HG02642 (cell line): ENCODE measurements at regions not wholly inside any gene's neighbourhood (a gene's known extent, or its start where the extent isn't known, plus 50 kb on each side); places are given as distances from the start of the nearest gene placed in this dataset.
"Not testable (repeated sequence)": the region's sequence is repeated elsewhere in the genome, so short reads cannot be mapped to it uniquely, and the experiment has no call there.

Source experiments
- ATAC-seq: cut with Tn5 transposase; IDR thresholded peaks from one replicate; pipeline ENCODE4 v1.9.1; 2021; ENCODE audit warnings: mild to moderate bottlenecking; ENCODE audit not compliant: unreplicated experiment, poor library complexity

DNA sequence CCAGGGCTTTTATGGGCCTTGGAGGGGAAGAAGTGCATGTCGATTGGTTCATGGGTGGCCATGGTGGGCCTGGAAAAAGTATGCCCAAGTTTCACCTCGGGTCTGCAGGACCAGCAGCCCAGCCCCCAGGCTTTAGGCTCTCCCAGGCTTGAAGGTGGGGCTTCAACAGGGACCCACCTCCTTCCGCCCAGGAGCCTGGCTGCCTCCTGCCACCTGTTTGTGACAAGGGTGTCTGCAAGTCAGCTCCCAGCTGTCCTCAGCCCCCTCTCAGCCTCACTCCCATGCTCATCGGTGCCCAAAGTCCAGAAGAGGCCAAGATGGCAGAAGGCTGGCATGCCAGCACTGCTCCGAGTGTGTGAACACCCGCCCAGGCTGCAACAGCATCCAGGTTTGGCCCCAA lies 1063.2 kb upstream of the ACO1 start:
- no peak for ATAC-seq

- no peak for ATAC-seq
These were observed 1062.8 kb upstream of the ACO1 start for GRCh38 chr9:31321686-31322085.

GRCh38 chr9:31323726-31324444 lies 1060.6 kb upstream of the ACO1 start:
- peak; percentile 61 for ATAC-seq

GRCh38 chr9:31325778-31326177 lies 1058.7 kb upstream of the ACO1 start:
- ATAC-seq: no peak

GRCh38 chr9:31326883-31327282 lies 1057.6 kb upstream of the ACO1 start:
- not testable (repeated sequence) for ATAC-seq

- no peak for ATAC-seq
These were observed 1049.5 kb upstream of the ACO1 start for GRCh38 chr9:31334837-31335528.

DNA sequence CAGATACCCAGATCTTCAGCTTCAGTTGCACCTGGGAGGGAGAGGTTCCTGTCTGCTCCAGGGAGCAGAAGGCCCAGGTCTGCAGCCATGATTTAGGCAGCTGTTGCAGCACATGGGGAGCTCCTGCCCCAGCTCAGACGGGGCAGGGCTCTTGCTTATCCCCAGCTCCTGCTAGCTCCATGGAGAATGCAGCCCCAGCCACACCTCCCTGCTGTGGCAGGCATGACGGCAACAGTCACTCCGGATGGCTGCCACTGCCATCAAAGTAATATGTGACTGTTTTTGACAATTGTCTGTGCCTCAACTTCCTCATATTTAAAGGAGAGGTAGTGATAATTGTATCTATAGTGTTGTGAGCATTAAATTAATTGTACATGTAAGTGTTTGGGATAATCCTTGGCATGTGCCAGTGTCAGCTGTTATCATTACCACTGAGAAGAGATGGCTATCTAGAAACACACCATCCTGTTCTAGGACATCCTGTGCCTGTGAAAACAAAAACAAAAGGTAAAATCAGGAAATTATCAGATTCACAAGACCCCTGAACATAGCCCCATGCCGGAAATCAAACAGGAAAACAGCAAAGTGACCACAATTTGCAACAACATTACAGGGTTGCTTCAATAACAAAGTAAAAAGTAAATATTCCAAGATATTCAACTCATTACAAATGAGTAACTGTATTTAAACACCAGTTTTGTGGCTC lies 1048.8 kb upstream of the ACO1 start:
- no peak for ATAC-seq

DNA sequence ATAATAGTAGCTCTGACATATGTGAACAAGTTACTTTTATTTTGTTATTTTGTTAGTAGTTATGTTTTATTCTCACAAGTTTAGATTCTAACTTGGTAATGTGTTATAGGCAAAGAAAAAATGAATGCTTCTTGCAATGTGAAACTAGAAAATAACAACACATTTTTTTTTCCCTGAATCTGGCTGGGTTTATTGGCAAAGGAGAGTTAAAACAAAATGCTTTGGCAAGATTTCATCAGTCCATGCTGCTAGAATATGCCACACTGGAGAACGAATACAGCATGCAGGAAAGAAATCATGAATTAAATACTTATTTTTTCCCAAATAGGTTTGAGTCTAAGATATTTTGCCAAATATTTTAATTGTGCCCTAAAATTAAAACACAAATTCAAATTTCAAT lies 1048.1 kb upstream of the ACO1 start:
- ATAC-seq: no peak

DNA sequence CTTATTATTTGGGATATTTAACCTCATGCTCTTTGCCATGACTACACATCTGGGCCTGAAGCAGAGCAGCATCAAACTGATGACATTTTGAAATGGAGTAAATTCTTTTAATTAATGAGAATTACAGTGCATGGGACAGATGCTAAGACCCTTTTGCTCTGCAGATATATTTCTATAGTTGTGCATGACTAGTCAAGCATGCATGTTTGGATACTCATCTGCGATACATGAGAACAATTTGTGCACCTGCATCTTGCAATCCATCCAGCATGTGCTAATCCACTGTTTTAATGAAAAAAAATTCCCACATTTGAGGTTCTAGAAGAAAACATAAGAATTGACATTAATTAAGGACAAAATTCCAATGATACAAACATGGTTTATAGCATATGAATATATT lies 1047.6 kb upstream of the ACO1 start:
- no peak for ATAC-seq

DNA sequence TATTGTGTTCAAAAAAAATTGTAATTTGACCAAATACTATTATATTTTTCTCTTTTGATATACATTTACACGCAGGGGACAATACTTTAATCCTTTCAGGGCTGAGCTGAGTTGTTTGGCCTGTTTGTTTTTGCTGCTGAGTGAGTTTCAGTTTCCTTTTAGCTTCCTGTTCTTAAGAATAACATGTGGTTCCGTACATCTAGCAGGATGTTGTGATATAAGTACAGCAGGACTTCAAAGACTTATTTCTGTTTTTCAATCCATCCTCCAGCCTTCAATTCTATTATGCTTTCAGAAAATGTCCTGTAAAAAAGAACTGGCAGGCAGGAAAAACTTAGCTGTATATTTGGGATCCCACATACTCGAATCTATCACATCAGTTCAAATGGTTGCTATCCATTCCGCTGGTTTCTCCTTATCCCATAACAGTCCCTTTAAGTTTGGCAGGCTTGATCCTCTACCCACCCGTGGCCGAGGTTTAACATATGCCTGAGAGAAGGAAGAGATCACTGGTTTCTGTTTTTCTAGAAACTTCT lies 1037.3 kb upstream of the ACO1 start:
- ATAC-seq: peak; percentile 99

DNA sequence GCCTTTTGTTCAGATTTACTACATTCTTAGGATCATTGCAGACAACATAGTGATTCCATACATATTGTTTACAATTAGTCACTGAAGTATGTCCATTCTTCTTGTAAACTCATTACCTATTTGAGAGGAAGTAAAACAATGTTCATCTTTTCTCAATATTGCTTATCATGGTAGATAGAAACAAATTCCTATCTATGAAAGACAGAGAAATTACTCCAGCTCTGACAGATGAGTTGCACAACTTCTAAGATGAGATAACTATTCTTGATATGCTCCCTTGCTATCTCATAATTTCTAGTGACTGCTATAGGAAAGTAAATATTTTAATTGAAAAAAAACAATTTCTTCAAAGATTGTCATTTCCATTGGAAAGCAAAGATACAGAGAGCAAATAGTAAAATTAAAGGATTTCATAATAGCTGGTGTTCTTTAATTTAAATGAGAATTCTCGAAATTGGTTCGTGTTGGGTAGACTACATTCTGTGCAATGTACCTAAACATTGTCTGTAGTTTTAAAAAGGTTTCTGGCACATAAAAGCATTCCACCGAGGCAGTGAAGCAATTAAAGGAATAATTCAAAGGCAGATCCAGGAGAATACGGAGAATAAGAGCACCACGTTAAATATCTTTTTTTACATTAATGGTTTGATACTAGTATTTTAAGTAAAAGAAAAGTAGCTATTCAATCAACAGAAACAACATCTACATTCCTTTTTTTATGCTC lies 1029.1 kb upstream of the ACO1 start:
- ATAC-seq: no peak

GRCh38 chr9:31355965-31356364 lies 1028.5 kb upstream of the ACO1 start:
- no peak for ATAC-seq

- ATAC-seq: no peak
These were observed 1025.4 kb upstream of the ACO1 start for GRCh38 chr9:31359071-31359470.

- ATAC-seq: no peak
These were observed 1020.3 kb upstream of the ACO1 start for GRCh38 chr9:31364171-31364570.

DNA sequence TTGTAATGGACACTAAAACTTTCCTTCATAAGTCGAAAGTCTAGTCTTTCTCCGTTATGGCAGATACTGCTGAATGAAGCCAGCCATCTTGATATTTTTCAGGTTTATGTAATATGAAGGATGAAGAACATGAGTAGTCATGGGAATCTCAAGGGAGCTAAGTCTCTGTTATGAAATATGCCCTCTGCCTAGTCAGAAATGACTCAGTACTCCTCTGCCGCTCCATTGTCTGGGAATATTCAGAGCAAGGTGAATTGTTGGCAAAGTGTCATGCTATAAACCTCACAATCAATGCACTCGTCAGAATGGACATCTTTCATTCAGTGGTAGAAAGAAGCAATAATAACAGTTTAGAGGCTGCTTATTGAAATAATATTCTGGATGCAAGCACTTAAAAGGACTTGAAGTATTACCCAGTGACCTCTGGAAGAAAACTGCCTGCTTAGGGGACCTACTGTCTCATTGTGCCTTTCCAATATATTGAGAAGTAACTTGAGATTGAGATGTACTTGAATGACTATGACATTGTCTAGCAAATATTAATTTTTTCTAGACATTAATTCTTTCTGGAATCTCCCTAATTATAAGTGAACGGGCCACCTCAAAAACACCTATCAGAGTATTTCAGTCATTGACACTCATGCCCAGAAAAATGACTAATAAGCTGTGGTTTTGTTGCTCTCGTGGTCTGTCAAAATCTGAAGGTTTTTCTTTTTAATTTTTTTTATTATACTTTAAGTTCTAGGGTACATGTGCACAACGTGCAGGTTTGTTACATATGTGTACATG lies 1011.5 kb upstream of the ACO1 start:
- ATAC-seq: no peak

GRCh38 chr9:31377358-31377757 lies 1007.1 kb upstream of the ACO1 start:
- no peak for ATAC-seq

- ATAC-seq: no peak
These were observed 995.8 kb upstream of the ACO1 start for GRCh38 chr9:31388660-31389059.

DNA sequence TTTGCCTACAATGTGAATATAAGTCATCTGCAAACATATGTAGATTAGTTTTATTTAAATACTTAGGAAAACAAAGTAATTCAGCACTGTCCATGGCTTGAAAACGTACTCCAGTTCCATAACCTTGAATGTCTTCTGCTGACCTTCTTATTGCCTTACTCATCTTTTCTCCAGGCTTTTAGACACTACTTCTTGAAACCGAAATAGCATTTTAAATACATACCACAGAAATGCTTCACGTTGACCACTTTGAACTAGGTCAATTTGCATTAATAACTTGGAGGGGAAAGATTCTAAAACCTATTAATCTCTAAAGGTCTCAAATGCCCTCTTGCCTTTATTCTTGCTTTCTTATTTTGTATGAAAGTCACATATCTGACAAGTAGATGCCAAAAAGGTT lies 995.4 kb upstream of the ACO1 start:
- no peak for ATAC-seq

- ATAC-seq: peak; percentile 62
These were observed 993.9 kb upstream of the ACO1 start for GRCh38 chr9:31390403-31391025.
